ENCODE measurements at regions not wholly inside any gene's neighbourhood (a gene's known extent, or its start where the extent isn't known, plus 50 kb on each side); places are given as distances from the start of the nearest gene placed in this dataset.

- no peak for ATAC-seq
- TF ChIP-seq SIN3A (IDR thresholded peaks at IDR 0.05; ENCODE audit: borderline replicate concordance, insufficient read depth, low read depth, low read length) (no peak), TCF7L2 (IDR thresholded peaks at IDR 0.05; ENCODE audit: low read depth, low read length) (no peak), POLR2AphosphoS5 (IDR thresholded peaks at IDR 0.05; ENCODE audit: low read depth, low read length) (no peak), CTCF (IDR thresholded peaks at IDR 0.05) (no peak), REST (IDR thresholded peaks at IDR 0.05; ENCODE audit: insufficient read depth in 1 of 2, low read depth in 2 of 2, low read length in 1 of 2) (no peak)
- no peaks in the 10 kb centered on the region for H3K36me3 ChIP-seq (ENCODE audit: control insufficient read depth, insufficient read depth, low read length)
- in situ Hi-C loops (cut with HindIII; ENCODE audit: low pct_unique_long_range_greater_than_20kb, low sequenced_read_pairs) (no loop called here), intact Hi-C loops (cut with micrococcal nuclease; ENCODE audit: unreplicated experiment) (no loop called here)
- H3K9me3 ChIP-seq (ENCODE audit: control insufficient read depth, insufficient read depth, low read depth, low read length): no peaks in the 10 kb centered on the region
- no peak for DNase-seq (ENCODE audit: low read depth, low spot score)
- ChIA-PET CTCF (no interaction called here), POLR2A (no interaction called here)
- H3K4me3 ChIP-seq (ENCODE audit: low read depth in 2 of 2, low read length in 2 of 2): no peak overlapping the region
- no peaks in the 10 kb centered on the region for H3K27me3 ChIP-seq (ENCODE audit: control insufficient read depth, insufficient read depth, low read length)
- no peaks in the 10 kb centered on the region for H3K4me1 ChIP-seq (ENCODE audit: control insufficient read depth, insufficient read depth, low read length)
- BruUV-seq (replicated peaks): no TSS peak
- H3K27ac ChIP-seq (ENCODE audit: low read length): no peak overlapping the region
Measured at GRCh38 chr16:49048557-49048956, 233.1 kb downstream of the CBLN1 start.

- Histone ChIP-seq H3K27me3 (ENCODE audit: control insufficient read depth, insufficient read depth, low read length) (no peaks in the 10 kb centered on the region), H3K36me3 (ENCODE audit: control insufficient read depth, insufficient read depth, low read length) (no peaks in the 10 kb centered on the region), H3K9me3 (ENCODE audit: control insufficient read depth, insufficient read depth, low read depth, low read length) (no peaks in the 10 kb centered on the region), H3K4me1 (ENCODE audit: control insufficient read depth, insufficient read depth, low read length) (no peaks in the 10 kb centered on the region), H3K4me3 (ENCODE audit: low read depth in 2 of 2, low read length in 2 of 2) (no peak overlapping the region), H3K27ac (ENCODE audit: low read length) (no peak overlapping the region)
- ChIA-PET POLR2A (no interaction called here), CTCF (no interaction called here)
- no TSS peak for BruUV-seq (replicated peaks)
- ATAC-seq (no peak), DNase-seq (ENCODE audit: low read depth, low spot score) (no peak)
- in situ Hi-C loops (cut with HindIII; ENCODE audit: low pct_unique_long_range_greater_than_20kb, low sequenced_read_pairs) (no loop called here), intact Hi-C loops (cut with micrococcal nuclease; ENCODE audit: unreplicated experiment) (no loop called here)
- TF ChIP-seq POLR2AphosphoS5 (IDR thresholded peaks at IDR 0.05; ENCODE audit: low read depth, low read length) (no peak), CTCF (IDR thresholded peaks at IDR 0.05) (no peak), TCF7L2 (IDR thresholded peaks at IDR 0.05; ENCODE audit: low read depth, low read length) (no peak), REST (IDR thresholded peaks at IDR 0.05; ENCODE audit: insufficient read depth in 1 of 2, low read depth in 2 of 2, low read length in 1 of 2) (no peak), SIN3A (IDR thresholded peaks at IDR 0.05; ENCODE audit: borderline replicate concordance, insufficient read depth, low read depth, low read length) (no peak)
Measured at GRCh38 chr16:49036126-49036525, 245.5 kb downstream of the CBLN1 start.

Data from Panc1 (cell line).